ENCODE measurements at regions not wholly inside any gene's neighbourhood (a gene's known extent, or its start where the extent isn't known, plus 50 kb on each side); places are given as distances from the start of the nearest gene placed in this dataset.
"Not testable (repeated sequence)": the region's sequence is repeated elsewhere in the genome, so short reads cannot be mapped to it uniquely, and the experiment has no call there.

DNA sequence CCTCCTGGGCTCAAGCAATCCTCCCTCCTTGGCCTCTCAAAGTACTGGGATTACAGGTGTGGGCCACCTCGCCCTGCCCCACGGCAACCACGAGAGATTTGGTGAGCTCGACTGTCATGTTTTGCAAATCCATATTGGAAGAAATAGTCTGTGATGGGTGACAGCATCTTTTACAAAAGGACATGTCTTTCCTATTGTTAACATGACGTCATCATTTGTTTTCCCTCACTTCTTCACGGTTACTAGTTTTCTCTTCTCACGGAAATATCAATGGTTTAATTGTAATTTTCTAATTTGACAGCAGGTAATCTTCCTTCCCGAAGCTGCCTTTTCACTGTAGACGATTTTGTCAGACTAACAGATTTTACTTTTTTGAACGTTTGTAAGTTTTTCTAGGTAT is 110.8 kb upstream of the GREM2 start:
- DNase-seq, result no peak

DNA sequence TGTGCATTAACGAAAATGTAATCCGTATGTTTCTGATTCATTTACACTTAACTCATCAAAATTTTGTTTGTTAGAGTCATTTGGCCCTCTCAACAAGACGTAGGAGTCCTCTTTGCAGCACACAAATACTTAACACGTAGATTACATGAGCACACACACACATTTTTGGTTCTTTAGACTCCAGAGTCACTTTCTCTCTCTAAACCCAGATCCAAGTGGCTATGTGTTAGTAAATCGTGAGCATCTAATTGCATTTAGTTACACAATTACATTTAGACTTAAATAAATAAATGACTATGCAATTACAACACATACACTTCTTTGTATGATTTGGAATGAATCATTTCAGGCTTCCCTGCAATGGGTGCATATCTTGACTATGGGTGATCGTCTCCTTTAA is 109.0 kb upstream of the GREM2 start:
- DNase-seq, result no peak

DNA sequence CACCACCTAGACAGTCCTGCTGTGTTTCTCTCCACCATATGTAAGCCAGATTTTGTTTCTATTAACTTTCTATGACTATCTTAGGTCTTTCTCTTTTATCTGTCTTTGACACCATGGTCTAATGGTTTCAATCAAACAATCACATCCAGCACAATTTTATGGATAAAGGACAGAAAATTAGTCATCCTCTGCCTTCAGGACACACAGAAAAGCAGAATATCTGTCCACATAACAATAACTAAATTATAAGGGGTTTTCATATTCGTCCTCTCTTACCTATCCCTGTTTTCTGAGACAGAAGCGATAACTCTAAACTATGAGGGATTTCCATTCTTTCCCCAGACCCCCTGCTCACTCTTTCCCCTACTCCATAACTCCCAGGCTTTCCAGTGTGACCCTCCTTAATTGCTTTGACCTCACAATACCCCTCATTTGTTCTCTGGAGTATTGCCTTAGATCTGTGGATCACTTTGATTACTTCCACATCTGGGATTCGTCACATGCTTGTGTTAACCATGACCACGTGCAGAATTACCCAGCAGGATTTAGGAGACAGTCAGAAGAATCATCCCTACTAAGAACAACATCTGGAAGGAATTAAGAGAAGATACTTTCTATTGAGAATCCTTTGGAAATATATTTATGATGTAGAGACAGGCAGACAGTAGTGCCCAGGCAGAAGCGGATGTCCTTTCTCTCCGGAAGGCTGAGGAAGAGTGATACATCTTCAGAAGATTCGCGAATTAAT is 108.2 kb upstream of the GREM2 start:
- no peak for DNase-seq

DNA sequence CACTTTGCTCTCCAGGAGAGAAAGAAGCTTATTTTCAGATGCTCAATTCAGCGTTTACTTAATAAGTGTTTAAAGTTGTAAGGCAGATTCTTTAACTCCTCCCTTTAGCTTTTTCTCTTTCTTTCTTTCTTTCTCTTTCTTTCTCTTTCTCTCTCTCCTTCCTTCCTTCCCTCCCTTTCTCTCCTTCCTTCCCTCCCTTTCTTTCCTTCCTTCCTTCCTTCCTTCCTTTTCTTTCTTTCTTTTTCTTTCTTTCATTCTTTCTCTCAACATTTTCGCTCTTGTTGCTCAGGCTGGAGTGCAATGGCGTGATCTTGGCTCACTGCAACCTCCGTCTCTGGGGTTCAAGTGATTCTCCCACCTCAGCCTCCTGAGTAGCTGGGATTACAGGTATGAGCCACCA is 104.6 kb upstream of the GREM2 start:
- DNase-seq, result not testable (repeated sequence)

DNA sequence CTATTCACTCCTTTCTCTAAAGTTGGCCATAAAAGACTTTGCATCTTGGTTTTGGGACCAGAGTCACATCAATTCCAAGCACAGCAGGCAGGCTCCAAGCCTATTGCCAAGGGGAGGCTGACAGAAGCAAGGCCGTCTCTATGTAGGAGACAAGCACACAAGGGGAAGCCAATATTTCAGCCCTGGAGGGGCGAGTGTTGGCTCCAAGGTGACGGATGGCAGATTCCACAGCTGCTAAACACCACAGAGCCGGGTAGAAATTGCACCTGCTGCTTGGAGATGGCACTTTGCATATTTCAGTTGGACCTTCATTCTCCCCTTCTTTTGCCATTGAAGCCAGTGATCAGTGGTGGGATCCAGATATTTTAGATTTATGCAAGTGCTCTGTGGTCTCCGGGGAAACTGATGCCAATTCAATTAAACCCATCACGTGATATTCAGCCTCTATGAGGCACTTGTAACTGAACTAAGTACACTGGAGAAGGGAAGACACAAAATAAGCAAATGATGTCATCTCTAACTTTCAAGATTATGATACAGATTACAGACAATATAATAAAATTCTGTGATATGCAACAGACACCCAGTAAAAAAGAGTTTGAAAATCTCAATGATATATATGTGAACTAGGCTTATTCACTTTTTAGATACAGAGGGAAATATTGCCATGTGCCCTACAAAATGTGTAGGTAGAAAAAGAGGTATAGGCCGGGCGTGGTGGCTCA is 102.8 kb upstream of the GREM2 start:
- DNase-seq, result no peak

DNA sequence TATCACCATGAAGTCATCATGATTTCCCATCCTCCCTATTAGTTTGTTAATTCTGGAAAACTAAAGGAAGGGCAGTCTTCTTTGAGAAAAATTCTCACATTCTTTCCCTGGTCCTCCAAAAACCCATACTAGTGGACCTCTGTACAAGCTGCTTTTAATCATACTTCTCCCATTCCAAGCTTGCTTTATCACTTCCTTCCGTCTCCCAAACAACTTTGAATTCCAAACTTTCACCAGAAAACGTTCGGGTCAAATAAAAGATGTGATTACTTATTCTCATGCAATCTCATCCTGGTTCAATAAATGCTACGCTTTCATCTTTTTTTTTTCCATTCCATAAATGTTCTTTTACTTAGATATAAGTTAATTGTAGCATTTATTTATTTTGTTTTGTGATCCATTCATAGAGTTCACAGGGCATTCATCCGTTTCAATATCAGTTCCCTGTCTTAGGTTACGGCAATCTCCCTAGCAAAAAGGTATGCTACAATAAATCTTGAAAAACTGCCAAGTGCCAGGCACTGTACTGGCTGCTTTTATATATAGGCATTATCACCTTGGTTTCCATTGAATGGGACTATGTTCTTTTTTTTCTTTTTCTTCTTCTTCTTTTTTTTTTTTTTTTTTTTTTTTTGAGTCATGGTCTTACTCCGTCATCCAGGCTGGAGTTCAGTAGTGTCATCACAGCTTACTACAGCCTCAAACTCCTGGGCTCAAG is 100.2 kb upstream of the GREM2 start:
- DNase-seq, result no peak

DNA sequence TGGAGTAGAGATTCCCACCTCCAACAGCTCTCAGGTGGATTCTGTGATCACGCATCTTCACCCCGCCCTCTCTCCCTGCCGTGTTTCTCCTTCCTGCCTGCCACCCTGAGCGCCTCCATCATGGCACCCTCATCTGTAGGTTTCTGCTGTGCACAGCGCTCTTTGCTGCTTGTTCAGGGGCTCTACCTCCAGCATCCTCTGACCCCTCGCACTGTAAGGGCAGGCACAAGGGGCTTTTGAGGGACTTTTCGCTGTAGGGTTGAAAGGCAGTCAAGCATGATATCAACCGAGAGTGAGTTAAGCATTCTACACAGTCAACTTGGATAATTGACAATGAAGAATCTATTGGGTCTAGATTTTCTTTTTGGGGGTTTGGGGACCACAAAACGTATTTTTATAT is 99.1 kb upstream of the GREM2 start:
- no peak for DNase-seq

DNA sequence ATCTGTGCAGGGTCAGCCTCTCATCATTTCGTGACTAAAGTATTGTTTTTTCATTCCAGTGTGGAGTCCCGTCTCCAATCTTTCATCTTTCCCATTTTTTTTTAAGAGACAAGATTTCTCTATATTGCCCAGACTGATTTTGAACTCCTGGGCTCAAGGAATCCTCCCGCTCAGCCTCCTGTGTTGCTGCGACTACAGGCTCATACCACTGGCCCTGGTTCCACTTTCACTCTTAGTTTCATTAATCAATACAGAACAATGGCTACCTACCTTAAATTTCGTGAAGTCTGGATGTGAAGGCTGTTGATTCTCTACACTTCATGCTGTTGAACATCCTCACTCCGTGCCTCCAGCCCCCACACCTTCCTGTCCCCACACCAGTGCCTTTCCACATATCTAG is 97.7 kb upstream of the GREM2 start:
- no peak for DNase-seq

DNA sequence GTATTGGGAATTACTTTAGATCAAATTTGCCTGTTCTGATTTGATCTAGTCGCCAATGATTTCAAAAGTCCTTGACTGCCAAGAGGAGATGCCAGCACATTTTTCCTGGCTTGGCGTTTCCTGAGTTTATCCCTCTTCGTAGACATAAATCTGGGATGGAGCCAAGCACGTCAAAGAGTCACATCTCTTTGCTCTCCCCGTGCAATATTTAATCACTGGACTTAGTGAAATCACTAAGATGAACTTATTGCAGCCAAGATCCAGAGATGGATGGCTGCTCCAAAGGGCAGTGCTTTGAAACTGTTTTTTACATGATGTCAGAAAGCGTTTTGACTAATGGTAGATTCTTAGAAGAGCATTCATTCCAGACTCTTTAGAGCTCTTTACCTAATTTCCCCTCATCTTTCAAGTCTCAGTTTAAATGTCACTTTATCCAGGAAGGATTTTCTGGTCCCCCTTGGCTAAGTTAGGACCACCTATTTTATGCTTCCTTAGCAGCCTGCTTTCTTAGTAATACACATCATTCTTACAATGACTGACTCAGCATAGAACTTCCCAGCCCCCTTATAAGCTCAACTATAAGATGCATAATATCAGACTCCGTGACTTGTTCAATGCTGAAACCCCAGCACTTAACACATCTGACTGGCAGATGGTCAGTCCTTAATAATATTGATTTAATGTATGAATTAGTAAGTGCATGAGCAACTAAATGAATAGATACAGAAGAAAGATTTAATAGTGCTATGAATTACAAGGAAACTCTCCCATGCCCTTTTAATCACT is 94.4 kb upstream of the GREM2 start:
- no peak for DNase-seq

DNA sequence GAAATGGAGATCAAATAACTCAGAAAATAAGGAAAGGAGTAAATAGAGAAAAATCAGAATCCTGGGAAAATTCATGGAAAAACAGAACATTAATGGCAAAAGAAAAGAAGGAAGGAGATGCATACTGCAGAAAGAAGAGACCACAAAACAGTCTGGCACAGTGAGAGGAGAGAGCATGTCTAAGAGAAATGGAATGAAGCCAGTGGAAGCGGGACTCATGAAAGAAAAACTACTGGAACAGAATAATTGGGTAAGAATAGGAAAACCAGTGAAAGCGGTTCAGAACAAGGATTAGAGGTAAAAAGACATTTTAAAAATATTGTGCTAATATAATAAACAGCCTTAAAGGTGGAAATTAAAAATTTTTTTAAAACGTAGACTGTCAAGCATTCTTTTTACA is 93.6 kb upstream of the GREM2 start:
- DNase-seq, result no peak

DNA sequence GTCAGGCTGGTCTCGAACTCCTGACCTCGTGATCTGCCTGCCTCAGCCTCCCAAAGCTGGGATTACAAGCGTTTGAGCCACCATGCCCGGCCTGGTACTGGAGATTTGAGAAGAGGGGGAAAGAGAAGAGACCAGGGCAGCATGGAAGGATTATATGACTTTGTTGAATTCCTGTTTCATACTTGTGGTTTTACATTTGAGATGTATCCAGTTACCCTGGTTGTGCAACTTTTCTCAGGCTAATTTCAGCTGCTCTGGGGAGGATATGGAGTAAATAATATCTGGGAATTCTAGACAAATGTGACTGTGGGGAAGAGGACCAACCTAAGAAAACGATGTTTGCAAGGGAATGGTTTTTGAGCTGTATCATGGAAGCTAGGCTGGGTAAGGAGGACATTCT is 89.5 kb upstream of the GREM2 start:
- DNase-seq, result no peak

DNA sequence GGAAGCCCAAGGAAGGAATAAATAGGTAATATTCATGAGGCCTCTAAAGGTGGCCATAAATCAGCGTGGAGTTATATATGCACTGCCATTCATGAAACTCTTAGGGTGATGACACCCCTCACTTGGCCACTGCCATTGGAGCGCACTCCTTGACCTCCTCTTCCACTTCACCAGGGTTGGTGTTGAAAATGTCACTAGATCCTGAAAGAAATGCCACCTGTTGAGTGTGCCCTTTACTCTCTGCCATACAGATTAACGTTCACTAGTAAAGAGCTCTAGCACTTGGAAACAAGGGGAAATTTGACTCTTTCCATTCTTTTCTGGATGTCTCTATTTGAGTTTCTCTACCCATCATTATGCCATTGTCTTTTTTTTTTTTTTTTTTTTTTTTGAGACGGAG is 83.5 kb upstream of the GREM2 start:
- no peak for DNase-seq

DNA sequence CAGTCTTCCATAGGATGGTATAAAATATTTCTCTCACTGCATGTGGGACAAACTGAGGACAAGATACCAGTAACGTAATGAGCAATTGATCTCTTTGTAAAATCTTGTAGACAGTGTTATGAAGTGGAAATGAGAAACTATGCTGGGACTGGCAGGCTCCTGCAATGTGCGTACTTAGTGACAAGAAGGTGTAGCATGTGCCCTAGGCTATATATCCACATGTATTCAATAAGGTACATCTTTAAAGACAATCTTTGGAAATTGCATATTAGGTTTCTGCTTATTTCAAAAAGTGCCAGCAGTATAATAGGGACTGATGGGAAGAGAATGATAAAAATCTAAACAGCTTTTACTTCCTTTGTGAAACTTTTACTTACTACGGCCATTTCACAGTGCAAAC is 81.9 kb upstream of the GREM2 start:
- no peak for DNase-seq

DNA sequence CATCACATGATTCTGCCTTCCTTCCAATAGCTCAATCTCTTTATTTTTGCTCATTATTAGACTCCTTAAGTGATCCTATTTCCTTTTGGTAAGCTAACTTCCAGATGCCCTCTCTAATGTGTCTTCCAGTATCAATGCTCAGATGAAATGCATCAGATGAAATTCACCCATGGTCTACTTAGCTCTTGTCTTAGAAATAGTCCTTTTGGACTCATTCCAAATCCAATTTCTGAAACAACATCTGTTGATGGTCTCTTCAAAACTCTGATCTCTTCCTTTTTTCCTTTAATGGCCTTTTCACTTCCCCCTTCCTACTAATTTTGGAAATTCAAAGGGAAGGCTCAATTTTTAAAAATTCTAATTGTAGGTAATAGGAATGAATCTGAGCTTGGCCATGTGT is 81.1 kb upstream of the GREM2 start:
- no peak for DNase-seq

DNA sequence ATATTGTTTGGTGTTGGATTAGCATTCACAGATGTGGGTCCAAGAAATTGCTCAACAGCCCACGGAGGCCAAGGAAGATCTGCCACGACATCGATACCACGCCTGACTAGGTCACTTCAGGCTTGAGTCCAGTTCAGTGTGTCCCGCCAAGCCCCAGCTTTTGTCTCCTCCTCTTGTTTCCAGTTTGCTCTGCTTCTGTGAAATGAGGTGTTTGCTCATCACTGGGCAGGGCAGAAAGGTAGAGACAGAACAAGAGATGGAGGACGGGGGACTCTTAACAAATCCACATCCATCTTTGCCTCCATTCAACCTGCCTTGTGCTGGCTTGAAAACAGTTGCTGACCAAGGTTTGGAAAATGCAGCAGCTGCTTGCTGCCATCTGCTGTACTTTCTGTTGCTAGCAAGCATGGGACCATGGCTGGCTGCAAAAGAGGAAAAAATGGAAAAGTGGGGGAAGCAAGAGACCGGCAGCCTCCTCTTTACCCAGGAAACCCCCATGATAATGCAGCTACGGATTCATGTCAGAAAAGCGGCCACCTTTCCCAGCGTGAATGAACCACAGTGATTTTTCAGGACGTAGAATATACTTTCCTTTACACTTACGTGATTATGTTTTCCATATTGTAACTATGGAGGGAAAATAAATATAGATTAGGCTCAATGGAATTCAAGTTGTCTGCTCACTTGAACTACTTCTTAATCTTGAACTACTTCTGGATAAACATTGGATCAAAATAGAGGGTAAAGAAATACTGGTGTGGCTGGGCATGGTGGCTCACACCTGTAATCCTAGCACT is 80.2 kb upstream of the GREM2 start:
- peak; percentile 33 to 59 for DNase-seq

DNA sequence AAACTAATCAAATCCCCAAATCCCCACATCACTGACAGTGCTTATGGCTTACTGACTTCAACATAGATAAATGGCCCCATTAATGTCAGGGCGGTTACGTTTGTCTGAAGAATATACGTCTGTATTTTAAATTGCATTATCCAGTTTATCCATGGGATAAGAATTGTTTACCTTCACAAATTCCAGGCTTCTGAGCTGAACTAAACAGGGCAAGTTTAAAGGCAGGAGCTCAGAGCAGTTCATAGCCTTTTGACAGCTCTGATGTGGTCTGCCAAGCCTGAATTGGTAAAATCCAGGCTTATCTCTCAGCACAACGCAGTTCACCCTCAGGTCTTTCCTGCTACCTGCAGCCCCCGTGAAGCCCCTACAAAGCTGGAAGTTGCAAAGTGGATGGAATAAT is 79.5 kb upstream of the GREM2 start:
- DNase-seq, result no peak

DNA sequence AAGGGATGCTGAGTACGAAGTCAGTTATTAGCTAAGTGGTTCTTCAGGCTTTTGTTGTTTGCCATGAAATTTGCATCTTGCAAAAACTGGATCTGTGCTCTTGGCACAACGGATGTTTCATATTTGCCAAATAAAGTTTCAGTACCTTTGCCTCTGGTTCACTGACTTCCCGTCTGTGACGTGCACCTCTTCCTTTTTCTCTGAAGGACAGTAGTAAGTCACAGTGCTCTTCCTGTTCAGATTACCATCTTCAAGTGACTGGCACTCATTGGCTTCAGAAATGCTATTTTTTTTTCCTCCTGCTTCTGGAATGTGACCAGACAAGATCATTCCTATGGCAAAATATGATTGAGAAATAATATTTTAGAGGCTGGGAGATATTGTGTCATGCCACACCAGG is 75.9 kb upstream of the GREM2 start:
- DNase-seq, result no peak

DNA sequence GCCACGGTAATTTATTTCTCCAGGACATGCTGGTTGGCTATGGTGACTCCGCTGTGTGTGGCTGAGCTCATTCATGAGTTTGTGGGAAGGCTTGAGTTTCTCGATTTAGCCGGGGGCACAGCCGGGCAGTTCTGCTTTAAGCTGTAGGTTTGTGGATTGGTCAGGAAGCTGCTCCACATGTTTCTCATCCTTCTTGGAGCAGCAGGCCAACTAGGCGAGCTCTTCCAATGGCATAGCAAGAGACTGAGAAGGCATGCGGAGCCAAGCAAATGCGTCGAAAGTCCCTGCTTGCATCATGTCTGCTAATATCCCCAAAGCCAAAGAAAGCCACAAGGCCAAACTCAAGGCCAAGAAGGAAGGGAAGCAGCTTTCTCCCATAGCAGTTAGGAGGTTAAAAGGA is 71.6 kb upstream of the GREM2 start:
- DNase-seq, result no peak

DNA sequence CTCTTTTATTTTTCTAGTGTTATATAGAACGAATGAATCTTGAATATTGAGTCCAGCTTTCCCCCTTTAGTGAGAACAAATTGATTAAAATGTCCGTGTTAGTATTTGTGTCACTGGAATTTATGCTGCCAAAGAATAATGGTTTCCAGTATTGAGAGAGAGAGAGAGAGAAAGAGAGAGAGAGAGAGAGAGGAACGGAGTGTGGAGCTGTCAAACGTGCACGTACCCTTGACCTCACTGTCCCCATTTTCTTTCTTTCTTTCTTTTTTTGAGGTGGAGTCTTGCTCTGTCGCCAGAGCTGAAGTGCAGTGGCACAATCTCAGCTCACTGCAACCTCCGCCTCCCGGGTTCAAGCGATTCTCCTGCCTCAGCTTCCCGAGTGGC is 70.9 kb upstream of the GREM2 start:
- no peak for DNase-seq

DNA sequence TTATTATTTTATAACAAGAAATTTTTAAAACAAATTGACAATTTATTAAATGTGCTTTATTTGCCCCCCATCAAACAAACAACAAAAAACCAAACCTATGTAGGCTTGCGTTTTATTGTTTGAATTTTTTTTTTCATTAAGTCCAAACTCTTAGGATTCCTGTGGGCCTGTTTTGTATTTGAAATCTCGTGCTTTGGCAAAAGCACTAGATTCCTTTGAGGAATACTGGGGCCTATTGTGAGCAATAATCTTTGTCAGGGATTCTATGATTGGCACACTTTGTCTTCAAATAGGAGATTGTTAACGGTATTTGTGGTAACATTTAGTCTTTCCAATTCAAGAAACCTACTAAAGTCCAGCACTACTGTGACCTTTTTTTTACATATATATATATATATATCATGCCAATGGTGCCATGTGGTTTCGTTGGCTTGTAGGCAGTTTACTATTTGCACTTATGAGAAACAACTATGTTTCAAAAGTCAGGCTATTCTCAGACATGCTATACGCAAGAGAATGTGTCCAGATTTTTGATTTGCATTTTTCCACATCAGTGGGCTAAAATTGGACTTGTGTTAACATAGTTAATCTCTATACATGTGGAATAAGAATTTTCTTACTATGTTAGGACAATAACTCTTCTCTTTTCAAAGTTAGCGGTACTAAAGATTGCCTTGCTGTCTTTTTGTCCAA is 70.4 kb upstream of the GREM2 start:
- DNase-seq, result no peak

DNA sequence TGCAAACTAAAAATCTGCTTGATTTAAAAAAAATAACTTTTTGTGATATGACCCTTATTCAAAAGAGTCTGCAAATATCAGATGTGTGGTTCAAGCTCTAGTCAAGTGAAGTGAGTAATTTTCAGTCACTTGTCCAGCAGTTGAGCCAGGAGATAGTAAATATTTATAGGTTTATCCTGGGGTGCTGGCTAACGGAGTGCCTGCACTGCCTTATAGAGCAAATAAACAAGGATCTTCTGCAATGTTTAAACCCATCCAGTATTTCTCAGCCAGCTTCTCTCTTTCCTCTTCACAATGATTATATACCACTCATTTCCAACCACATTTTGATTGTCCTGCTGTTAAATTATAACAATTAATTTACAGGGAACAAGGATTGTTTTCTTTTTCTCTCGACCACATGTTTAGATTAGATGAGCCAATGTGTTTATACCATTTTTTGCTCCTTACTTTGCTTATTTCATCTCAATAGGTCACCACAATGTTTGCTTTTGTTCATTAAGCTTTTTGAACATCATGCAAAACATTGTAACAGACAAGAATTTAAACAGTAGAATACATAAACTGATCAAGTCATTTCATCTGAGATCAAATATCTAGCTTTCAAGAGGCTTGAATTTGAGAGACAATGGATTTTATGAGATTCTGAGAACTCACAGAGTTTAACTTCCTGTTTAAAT is 60.3 kb upstream of the GREM2 start:
- no peak for DNase-seq
